ENCODE measurements at regions not wholly inside any gene's neighbourhood (a gene's known extent, or its start where the extent isn't known, plus 50 kb on each side); places are given as distances from the start of the nearest gene placed in this dataset.
"Not testable (repeated sequence)": the region's sequence is repeated elsewhere in the genome, so short reads cannot be mapped to it uniquely, and the experiment has no call there.

- DNase-seq; intact Hi-C loops (cut with DNase I): not testable (repeated sequence)
Measured at GRCh38 chr9:38170763-38171537, 101.9 kb upstream of the SHB start.

- intact Hi-C loops (cut with DNase I); DNase-seq: not testable (repeated sequence)
Measured at GRCh38 chr9:38170155-38170554, 101.1 kb upstream of the SHB start.

DNA sequence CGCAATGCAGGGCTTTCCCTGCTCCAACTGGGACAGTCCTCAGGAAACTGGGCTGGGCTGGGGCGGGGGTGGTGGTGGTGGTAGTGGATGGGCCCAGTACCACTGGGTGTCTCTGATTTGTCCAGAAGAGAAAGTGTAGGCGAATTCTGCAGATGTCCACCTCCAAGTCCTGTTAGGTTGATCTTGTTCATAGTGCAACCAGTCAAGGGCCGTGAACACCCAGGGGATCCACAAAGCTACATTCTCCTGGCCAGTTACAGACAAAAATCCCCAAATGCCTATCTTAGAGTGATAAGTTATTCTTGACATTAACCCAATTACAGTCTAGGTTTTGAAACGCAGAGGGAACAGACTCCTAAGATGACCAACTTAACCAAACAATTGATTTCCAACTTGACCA is 97.5 kb upstream of the SHB start:
- no peak for DNase-seq
- intact Hi-C loops (cut with DNase I), result loop anchor here (10.0 kb wide), 1 partner anchor 52 kb away; no protein-coding TSS in a partner anchor

GRCh38 chr9:38164659-38165221 is 95.7 kb upstream of the SHB start:
- DNase-seq, result no peak
- intact Hi-C loops (cut with DNase I), result loop anchor here (10.0 kb wide), 1 partner anchor 50 kb away; no protein-coding TSS in a partner anchor

DNA sequence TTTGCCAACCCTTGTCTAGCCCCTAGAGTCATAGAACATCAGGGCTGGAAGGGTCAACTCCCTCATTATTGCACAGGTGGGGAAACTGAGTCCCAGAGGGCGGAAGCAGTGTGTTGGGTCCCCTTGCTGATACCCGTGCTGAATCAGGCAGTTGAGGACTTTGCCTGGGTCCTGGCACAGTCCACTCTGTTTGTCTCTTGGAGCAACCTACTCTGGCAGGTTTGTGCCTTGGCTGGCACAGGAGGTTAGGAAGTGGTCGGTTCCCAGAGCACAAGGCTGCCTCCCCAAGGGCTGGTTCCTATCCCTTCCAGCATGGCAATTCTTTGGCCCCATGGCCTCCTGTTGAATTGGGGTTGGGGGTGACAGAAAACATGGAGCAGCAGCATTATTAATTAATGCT is 94.5 kb upstream of the SHB start:
- intact Hi-C loops (cut with DNase I), result loop anchor here (10.0 kb wide), 1 partner anchor 49 kb away; no protein-coding TSS in a partner anchor

GRCh38 chr9:38162332-38163211 is 93.5 kb upstream of the SHB start:
- DNase-seq, result no peak
- intact Hi-C loops (cut with DNase I), result loop anchor here (10.0 kb wide), 1 partner anchor 48 kb away; no protein-coding TSS in a partner anchor

More for the DNA sequence above, 94.5 kb upstream of the SHB start:
- DNase-seq, result no peak

DNA sequence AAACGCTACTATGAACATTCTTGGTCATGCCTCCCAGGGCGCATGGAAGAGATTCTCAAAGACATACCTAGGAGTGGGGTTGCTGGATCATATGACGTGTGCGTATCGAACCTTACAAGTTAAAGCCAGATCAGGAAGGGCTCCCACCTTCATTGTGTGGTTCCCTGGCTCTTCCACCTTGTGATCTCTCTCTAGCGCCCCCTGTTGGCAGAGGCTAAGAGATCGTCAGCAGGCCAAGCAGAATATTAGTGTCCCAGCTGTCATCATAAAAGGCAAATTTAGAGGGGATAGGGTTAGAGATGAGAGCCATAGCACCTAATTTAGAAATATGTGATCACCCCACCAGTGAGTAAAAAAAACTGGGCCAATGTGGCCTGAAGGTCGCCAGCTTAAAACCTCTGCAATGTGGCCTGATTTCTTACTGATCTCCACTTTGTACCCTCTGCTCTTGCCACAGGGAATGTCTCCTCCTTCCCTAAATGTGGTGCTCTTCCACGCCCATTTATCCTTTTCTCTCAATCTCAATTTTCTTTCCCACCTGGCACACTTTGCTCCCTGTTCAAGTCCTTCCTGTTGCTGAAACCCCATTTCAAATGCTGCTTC is 91.7 kb upstream of the SHB start:
- intact Hi-C loops (cut with DNase I), result loop anchor here (1.0 to 10.0 kb wide), 2 partner anchors 46 to 247 kb away; no protein-coding TSS in a partner anchor
- peak in 3 of 10 donors; percentile 14 to 69 (median 60) for DNase-seq

GRCh38 chr9:38159599-38159998 is 90.6 kb upstream of the SHB start:
- intact Hi-C loops (cut with DNase I), result loop anchor here (5.0 kb wide), 1 partner anchor 77 kb away; no protein-coding TSS in a partner anchor
- DNase-seq, result no peak

DNA sequence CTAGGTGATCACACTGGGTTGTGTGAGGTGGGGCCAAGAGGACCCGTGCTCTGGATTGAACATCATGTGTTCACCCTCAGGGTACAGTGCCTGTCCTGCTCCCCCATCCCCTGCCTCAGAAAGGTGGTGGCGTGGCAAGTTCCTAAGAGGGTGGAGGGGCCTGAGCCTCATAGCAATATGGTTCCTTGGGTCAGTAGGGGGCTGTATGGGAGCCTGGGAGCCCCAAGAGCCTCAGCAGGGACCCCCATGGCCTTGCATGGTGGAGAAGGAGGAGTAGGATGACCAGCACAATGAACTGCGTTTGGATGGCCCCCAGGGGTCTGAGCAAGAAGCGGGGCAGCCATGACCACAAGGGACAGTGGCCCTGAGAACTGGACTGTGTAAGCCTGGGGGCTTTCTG is 89.6 kb upstream of the SHB start:
- intact Hi-C loops (cut with DNase I), result loop anchor here (5.0 kb wide), 1 partner anchor 76 kb away; no protein-coding TSS in a partner anchor
- DNase-seq, result no peak

GRCh38 chr9:38157711-38158110 is 88.7 kb upstream of the SHB start:
- no peak for DNase-seq
- intact Hi-C loops (cut with DNase I), result loop anchor here (5.0 kb wide), 1 partner anchor 75 kb away; no protein-coding TSS in a partner anchor

DNA sequence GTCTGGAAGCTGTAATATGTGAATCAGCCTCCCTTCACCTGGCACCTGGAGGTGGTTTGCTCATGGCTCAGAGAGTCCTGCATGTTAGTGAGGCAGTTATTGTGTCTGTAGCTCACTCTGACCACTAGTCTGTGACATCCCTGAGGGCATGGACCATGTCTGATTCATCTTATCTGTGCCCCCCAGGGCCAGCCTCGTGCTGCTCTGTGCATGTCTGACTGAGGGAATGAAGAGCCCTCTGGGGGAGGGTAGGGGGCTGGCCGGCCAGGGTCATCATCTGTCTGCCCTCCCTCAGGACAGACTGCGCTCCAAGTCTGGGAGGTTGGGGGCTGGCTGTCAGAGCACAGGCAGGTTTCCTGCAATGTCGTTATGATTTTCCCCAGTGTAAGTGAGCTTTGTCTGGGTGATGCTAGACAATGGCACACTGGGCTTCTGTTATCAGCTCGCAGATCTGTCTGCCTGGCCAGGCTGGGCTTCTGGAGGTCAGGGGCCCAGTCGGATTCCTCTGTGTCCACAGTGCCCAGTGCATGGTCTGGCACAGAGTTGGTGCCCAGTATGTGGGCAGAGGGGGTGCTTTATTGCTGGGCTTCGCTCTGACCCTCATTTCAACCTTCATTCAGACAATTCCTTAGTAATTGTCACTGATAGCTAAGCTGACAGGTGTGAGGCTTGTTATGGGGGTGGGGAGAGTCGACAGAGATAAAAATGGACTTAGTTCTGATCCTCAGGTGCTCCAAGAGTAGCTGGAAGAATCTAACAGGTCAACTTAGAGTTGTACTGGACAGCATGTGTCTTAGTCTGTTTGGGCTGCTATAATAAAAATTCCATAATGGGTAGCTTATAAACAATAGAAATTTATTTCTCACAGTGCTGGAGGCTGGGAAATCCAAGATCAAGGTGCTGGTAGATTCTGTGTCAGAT is 85.7 kb upstream of the SHB start:
- intact Hi-C loops (cut with DNase I), result loop anchor here (5.0 kb wide), 1 partner anchor 72 kb away; no protein-coding TSS in a partner anchor
- DNase-seq, result no peak

GRCh38 chr9:38153910-38154291 is 84.9 kb upstream of the SHB start:
- DNase-seq, result no peak
- intact Hi-C loops (cut with DNase I), result no loop called here

DNA sequence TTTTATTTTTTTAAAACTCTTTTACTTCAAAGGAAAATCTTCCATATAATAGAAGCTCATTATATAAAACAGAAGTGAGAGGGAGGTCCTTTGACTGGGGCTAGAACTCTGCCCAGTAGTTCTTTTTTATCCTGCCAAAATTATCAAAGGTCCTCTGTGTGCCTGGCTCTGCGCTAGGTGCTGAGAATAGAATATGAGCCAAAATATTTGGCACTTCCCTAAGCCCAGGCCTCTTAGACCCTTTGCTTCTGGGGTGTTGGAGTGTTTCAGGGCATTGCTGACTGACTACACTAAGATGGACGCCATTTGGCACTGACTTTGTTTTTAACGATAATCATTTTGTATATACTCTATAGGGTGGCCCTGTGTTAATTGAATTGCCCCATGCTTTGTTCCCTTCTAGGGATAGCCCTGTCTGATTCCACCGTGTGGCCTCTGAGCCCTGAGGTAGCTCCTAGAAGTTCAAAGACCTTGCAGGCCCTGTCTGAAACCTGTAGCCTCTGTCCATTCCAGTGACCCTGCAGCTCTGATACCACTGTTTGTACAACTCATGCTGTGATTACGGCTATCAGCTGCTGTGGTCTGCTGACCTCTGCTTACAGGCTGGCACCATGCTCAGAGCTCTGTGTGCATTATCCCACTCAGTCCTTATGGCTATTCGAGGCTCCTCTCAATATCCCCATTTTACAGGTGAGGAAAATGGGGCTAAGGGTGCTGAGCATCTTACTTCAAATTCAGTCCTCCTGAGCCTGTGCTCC is 84.3 kb upstream of the SHB start:
- DNase-seq, result no peak
- intact Hi-C loops (cut with DNase I), result no loop called here

- DNase-seq, result no peak
- intact Hi-C loops (cut with DNase I), result no loop called here
Measured at GRCh38 chr9:38149647-38150046, 80.6 kb upstream of the SHB start.

DNA sequence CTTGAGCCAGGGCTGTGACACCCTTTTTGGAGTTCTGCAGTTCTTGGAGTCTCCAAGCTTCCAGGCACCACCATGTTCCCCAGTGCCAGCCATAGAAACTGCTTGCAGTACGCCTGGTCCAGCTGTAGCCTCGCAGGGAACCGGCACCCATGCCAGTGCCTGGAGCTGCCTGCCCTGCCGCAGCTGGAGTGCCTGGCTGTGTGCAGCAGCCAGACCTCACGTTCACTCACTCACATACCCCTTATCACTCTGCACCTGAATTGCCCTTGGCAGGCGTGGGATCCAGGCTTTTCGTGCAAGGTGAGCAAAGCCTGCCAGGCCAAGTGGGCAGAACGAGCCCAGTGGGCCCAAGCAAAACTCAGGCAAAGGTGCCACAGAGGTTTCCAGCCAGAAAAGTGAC is 77.8 kb upstream of the SHB start:
- intact Hi-C loops (cut with DNase I), result no loop called here
- no peak for DNase-seq

GRCh38 chr9:38145526-38146053 is 76.6 kb upstream of the SHB start:
- no peak for DNase-seq
- intact Hi-C loops (cut with DNase I), result no loop called here

GRCh38 chr9:38144421-38144820 is 75.4 kb upstream of the SHB start:
- intact Hi-C loops (cut with DNase I), result loop anchor here (5.0 kb wide), 1 partner anchor 203 kb away; no protein-coding TSS in a partner anchor
- DNase-seq, result no peak

Measured in posterior cingulate gyrus (tissue), 11 donors.